ENCODE measurements at regions not wholly inside any gene's neighbourhood (a gene's known extent, or its start where the extent isn't known, plus 50 kb on each side); places are given as distances from the start of the nearest gene placed in this dataset.

- DNase-seq: no peak
- H3K4me3 Mint-ChIP-seq: no peak overlapping the region
- peaks cover 4% of the 10 kb centered on the region for H3K27me3 Mint-ChIP-seq (ENCODE audit: low read depth, poor library complexity)
- no peaks in the 10 kb centered on the region for H3K4me1 Mint-ChIP-seq
- TF ChIP-seq CTCF (IDR thresholded peaks at IDR 0.05): no peak
- H3K9me3 Mint-ChIP-seq: no peaks in the 10 kb centered on the region
- no peak overlapping the region for H3K27ac Mint-ChIP-seq
- no peaks in the 10 kb centered on the region for H3K36me3 Mint-ChIP-seq (ENCODE audit: low read depth)
These were observed 250.4 kb upstream of the NCKAP5 start for GRCh38 chr2:133818661-133819060.

- Mint-ChIP-seq H3K4me3 (no peak overlapping the region), H3K36me3 (ENCODE audit: low read depth) (no peaks in the 10 kb centered on the region), H3K27ac (no peak overlapping the region), H3K27me3 (ENCODE audit: low read depth, poor library complexity) (peaks cover 9% of the 10 kb centered on the region), H3K4me1 (no peaks in the 10 kb centered on the region), H3K9me3 (no peaks in the 10 kb centered on the region)
- no peak for DNase-seq
- no peak for TF ChIP-seq CTCF (IDR thresholded peaks at IDR 0.05)
These were observed 251.6 kb upstream of the NCKAP5 start for GRCh38 chr2:133819906-133820305.

- Mint-ChIP-seq H3K36me3 (ENCODE audit: low read depth) (no peaks in the 10 kb centered on the region), H3K4me3 (no peak overlapping the region), H3K27ac (no peak overlapping the region), H3K27me3 (ENCODE audit: low read depth, poor library complexity) (peaks cover 10% of the 10 kb centered on the region), H3K9me3 (no peaks in the 10 kb centered on the region), H3K4me1 (no peaks in the 10 kb centered on the region)
- no peak for DNase-seq
- no peak for TF ChIP-seq CTCF (IDR thresholded peaks at IDR 0.05)
These were observed 253.0 kb upstream of the NCKAP5 start for GRCh38 chr2:133821107-133821760.

- Mint-ChIP-seq H3K4me1 (no peaks in the 10 kb centered on the region), H3K36me3 (ENCODE audit: low read depth) (no peaks in the 10 kb centered on the region), H3K4me3 (no peak overlapping the region), H3K9me3 (no peaks in the 10 kb centered on the region), H3K27me3 (ENCODE audit: low read depth, poor library complexity) (peaks cover 7% of the 10 kb centered on the region), H3K27ac (no peak overlapping the region)
- TF ChIP-seq CTCF (IDR thresholded peaks at IDR 0.05): no peak
- no peak for DNase-seq
These were observed 254.4 kb upstream of the NCKAP5 start for GRCh38 chr2:133822517-133823225.

- DNase-seq: no peak
- H3K4me1 Mint-ChIP-seq: no peaks in the 10 kb centered on the region
- no peaks in the 10 kb centered on the region for H3K9me3 Mint-ChIP-seq
- H3K27me3 Mint-ChIP-seq (ENCODE audit: low read depth, poor library complexity): peaks cover 7% of the 10 kb centered on the region
- no peak overlapping the region for H3K27ac Mint-ChIP-seq
- no peak for TF ChIP-seq CTCF (IDR thresholded peaks at IDR 0.05)
- no peaks in the 10 kb centered on the region for H3K36me3 Mint-ChIP-seq (ENCODE audit: low read depth)
- no peak overlapping the region for H3K4me3 Mint-ChIP-seq
These were observed 254.9 kb upstream of the NCKAP5 start for GRCh38 chr2:133823226-133823550.

GRCh38 chr2:133824869-133825268 lies 256.6 kb upstream of the NCKAP5 start:
- Mint-ChIP-seq H3K36me3 (ENCODE audit: low read depth) (no peaks in the 10 kb centered on the region), H3K27me3 (ENCODE audit: low read depth, poor library complexity) (peaks cover 9% of the 10 kb centered on the region), H3K4me3 (no peak overlapping the region), H3K27ac (no peak overlapping the region), H3K9me3 (no peaks in the 10 kb centered on the region), H3K4me1 (no peaks in the 10 kb centered on the region)
- TF ChIP-seq CTCF (IDR thresholded peaks at IDR 0.05): no peak
- no peak for DNase-seq
